HG03045 (cell line): ENCODE measurements at regions not wholly inside any gene's neighbourhood (a gene's known extent, or its start where the extent isn't known, plus 50 kb on each side); places are given as distances from the start of the nearest gene placed in this dataset.
"Not testable (repeated sequence)": the region's sequence is repeated elsewhere in the genome, so short reads cannot be mapped to it uniquely, and the experiment has no call there.

ENCODE experiments used
- ATAC-seq: cut with Tn5 transposase; IDR thresholded peaks from one replicate; pipeline ENCODE4 v1.9.1; 2021; ENCODE audit warnings: mild to moderate bottlenecking, moderate library complexity; ENCODE audit not compliant: unreplicated experiment

- ATAC-seq = no peak
Observed at GRCh38 chr7:26958834-26959233, 94.4 kb upstream of the SKAP2 start.

GRCh38 chr7:26955516-26955915 lies 91.1 kb upstream of the SKAP2 start:
- ATAC-seq = no peak

- ATAC-seq = no peak
Observed at GRCh38 chr7:26954951-26955350, 90.6 kb upstream of the SKAP2 start.

- no peak for ATAC-seq
Observed at GRCh38 chr7:26951407-26951950, 87.1 kb upstream of the SKAP2 start.

- ATAC-seq = no peak
Observed at GRCh38 chr7:26950889-26951288, 86.5 kb upstream of the SKAP2 start.

GRCh38 chr7:26949319-26949718 lies 84.9 kb upstream of the SKAP2 start:
- no peak for ATAC-seq

- ATAC-seq = no peak
Observed at GRCh38 chr7:26948617-26949118, 84.3 kb upstream of the SKAP2 start.

- ATAC-seq = no peak
Observed at GRCh38 chr7:26944501-26945358, 80.3 kb upstream of the SKAP2 start.

- ATAC-seq = peak; percentile 49
Observed at GRCh38 chr7:26937939-26938623, 73.7 kb upstream of the SKAP2 start.

GRCh38 chr7:26937306-26937705 lies 72.9 kb upstream of the SKAP2 start:
- ATAC-seq = no peak

GRCh38 chr7:26932616-26933015 lies 68.2 kb upstream of the SKAP2 start:
- ATAC-seq = not testable (repeated sequence)

GRCh38 chr7:26930845-26931244 lies 66.5 kb upstream of the SKAP2 start:
- no peak for ATAC-seq

- no peak for ATAC-seq
Observed at GRCh38 chr7:26930201-26930600, 65.8 kb upstream of the SKAP2 start.

- ATAC-seq = no peak
Observed at GRCh38 chr7:26928703-26929347, 64.4 kb upstream of the SKAP2 start.

- ATAC-seq = no peak
Observed at GRCh38 chr7:26925768-26926167, 61.4 kb upstream of the SKAP2 start.

GRCh38 chr7:26924149-26924767 lies 59.9 kb upstream of the SKAP2 start:
- no peak for ATAC-seq

GRCh38 chr7:26919906-26920493 lies 55.6 kb upstream of the SKAP2 start:
- ATAC-seq = no peak

GRCh38 chr7:26918241-26918640 lies 53.9 kb upstream of the SKAP2 start:
- no peak for ATAC-seq

GRCh38 chr7:26916779-26917320 lies 52.5 kb upstream of the SKAP2 start:
- ATAC-seq = no peak

GRCh38 chr7:26916336-26916735 lies 51.9 kb upstream of the SKAP2 start:
- no peak for ATAC-seq
